Thymus (tissue), 11 donors: ENCODE measurements at regions not wholly inside any gene's neighbourhood (a gene's known extent, or its start where the extent isn't known, plus 50 kb on each side); places are given as distances from the start of the nearest gene placed in this dataset.
"Not testable (repeated sequence)": the region's sequence is repeated elsewhere in the genome, so short reads cannot be mapped to it uniquely, and the experiment has no call there.

Experiments used
- DNase-seq, 9 donors: peaks; one replicate each; pipeline ENCODE4 v3.0.0-alpha.2; 2013; ENCODE audit warnings: low spot score in 9 of 9, low read depth in 6 of 9, missing footprints in 1 of 9
- H3K27ac ChIP-seq, 2 donors: one replicate each; pipeline ENCODE4 v1.5.1; 2013; ENCODE audit warnings: control low read depth in 1 of 2, low read depth in 1 of 2, low read length in 1 of 2, mild to moderate bottlenecking in 1 of 2, moderate library complexity in 1 of 2
- H3K27me3 ChIP-seq, 2 donors: one replicate each; pipeline ENCODE4 v1.5.1; 2013; ENCODE audit warnings: low read length in 1 of 2; ENCODE audit not compliant: control insufficient read depth in 2 of 2, insufficient read depth in 1 of 2
- H3K36me3 ChIP-seq, 2 donors: one replicate each; pipeline ENCODE4 v1.5.1; 2013; ENCODE audit warnings: low read length in 1 of 2, mild to moderate bottlenecking in 1 of 2, moderate library complexity in 1 of 2; ENCODE audit not compliant: control insufficient read depth in 2 of 2, insufficient read depth in 2 of 2
- H3K4me1 ChIP-seq, 2 donors: one replicate each; pipeline ENCODE4 v1.5.1; 2013; ENCODE audit warnings: low read length in 2 of 2; ENCODE audit not compliant: control insufficient read depth in 2 of 2, insufficient read depth in 2 of 2
- H3K4me3 ChIP-seq, 2 donors: one replicate each; pipeline ENCODE4 v1.5.1; 2013; ENCODE audit warnings: low read length in 2 of 2, control low read depth in 1 of 2, mild to moderate bottlenecking in 1 of 2
- H3K9me3 ChIP-seq, 2 donors: one replicate each; pipeline ENCODE4 v1.5.1; 2013; ENCODE audit warnings: low read length in 1 of 2, mild to moderate bottlenecking in 1 of 2; ENCODE audit not compliant: control insufficient read depth in 2 of 2, insufficient read depth in 1 of 2
- WGBS: extraction: QIAGEN DNeasy Blood & Tissue Kit; methylation state at CpG from one replicate; pipeline ENCODE4 v1.1.7; 2013; 5-methylcytosine and 5-hydroxymethylcytosine counted together
- donor health status: healthy.

- no peak overlapping the region for H3K4me3 ChIP-seq
- no peaks in the 10 kb centered on the region for H3K9me3 ChIP-seq
- no peak overlapping the region for H3K27ac ChIP-seq
- 99% methylated on average over 1 of the region's 1 CpG for WGBS
- DNase-seq, result no peak
- H3K27me3 ChIP-seq, result peaks cover 0 to 2% of the 10 kb centered on the region in 2 donors
- H3K4me1 ChIP-seq, result no peaks in the 10 kb centered on the region
- no peaks in the 10 kb centered on the region for H3K36me3 ChIP-seq
Observed at GRCh38 chr14:55773984-55774545, 194.1 kb downstream of the KTN1 start.

DNA sequence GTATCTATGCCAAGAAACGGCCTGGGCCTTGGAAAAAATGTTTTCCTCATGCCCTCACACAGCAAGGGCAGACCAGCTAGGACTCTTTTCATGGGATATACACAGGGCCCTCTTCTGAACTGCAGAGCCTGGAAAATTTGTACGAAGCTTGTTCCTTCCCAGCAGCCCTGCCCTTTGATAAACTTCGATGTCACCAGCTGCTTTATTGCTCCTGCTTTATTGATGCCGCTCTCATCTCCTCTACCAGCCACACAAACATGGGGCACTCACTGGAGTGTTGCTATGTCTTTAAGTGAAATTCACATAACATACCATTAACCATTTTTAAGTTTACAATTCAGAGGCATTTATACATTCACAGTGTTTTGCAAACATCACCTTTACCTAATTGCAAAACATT is 197.9 kb downstream of the KTN1 start:
- no peaks in the 10 kb centered on the region for H3K4me1 ChIP-seq
- no peaks in the 10 kb centered on the region for H3K9me3 ChIP-seq
- H3K27ac ChIP-seq, result no peak overlapping the region
- H3K4me3 ChIP-seq, result no peak overlapping the region
- H3K27me3 ChIP-seq, result no peaks in the 10 kb centered on the region
- no peaks in the 10 kb centered on the region for H3K36me3 ChIP-seq
- no peak for DNase-seq
- WGBS, result 93% methylated on average over 4 of the region's 4 CpGs

GRCh38 chr14:55780156-55780946 is 200.3 kb downstream of the KTN1 start:
- Histone ChIP-seq H3K27me3 (no peaks in the 10 kb centered on the region), H3K36me3 (no peaks in the 10 kb centered on the region), H3K9me3 (no peaks in the 10 kb centered on the region), H3K4me3 (no peak overlapping the region), H3K27ac (no peak overlapping the region), H3K4me1 (no peaks in the 10 kb centered on the region)
- 83% methylated on average over 8 of the region's 8 CpGs for WGBS
- DNase-seq, result no peak

DNA sequence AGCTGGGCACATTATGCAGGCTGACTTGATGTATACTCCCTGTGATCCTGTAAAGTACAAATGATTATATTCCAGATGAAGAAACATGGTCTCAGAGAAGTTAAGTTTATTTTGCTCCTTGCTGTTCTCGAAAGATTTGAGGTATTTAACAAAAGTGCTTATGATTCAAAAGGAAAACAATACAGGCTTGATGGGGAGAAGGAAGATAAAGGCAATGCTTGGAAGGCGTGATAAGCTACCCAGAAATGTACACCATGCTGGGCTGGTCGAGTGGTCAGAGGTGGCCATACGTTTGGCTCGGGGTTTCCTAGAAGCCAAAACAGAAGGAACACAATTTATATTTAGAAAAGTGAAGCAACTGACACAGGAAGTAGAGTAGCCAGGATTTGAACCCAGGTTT is 201.0 kb downstream of the KTN1 start:
- H3K36me3 ChIP-seq, result no peaks in the 10 kb centered on the region
- no peaks in the 10 kb centered on the region for H3K27me3 ChIP-seq
- no peak overlapping the region for H3K27ac ChIP-seq
- 95% methylated on average over 5 of the region's 5 CpGs for WGBS
- no peak for DNase-seq
- no peaks in the 10 kb centered on the region for H3K4me1 ChIP-seq
- H3K9me3 ChIP-seq, result no peaks in the 10 kb centered on the region
- no peak overlapping the region for H3K4me3 ChIP-seq

- Histone ChIP-seq H3K36me3 (no peaks in the 10 kb centered on the region), H3K9me3 (no peaks in the 10 kb centered on the region)
Observed at GRCh38 chr14:55782166-55782565, 202.2 kb downstream of the KTN1 start.

GRCh38 chr14:55789406-55789805 is 209.4 kb downstream of the KTN1 start:
- DNase-seq, result no peak
- Histone ChIP-seq H3K27me3 (no peaks in the 10 kb centered on the region), H3K27ac (no peak overlapping the region), H3K36me3 (no peaks in the 10 kb centered on the region), H3K4me3 (no peak overlapping the region), H3K4me1 (no peaks in the 10 kb centered on the region), H3K9me3 (no peaks in the 10 kb centered on the region)
- 100% methylated on average over 2 of the region's 2 CpGs for WGBS

More at GRCh38 chr14:55782166-55782565, 202.2 kb downstream of the KTN1 start:
- DNase-seq, result no peak
- H3K4me3 ChIP-seq, result no peak overlapping the region
- H3K4me1 ChIP-seq, result no peaks in the 10 kb centered on the region
- no peaks in the 10 kb centered on the region for H3K27me3 ChIP-seq
- no peak overlapping the region for H3K27ac ChIP-seq

DNA sequence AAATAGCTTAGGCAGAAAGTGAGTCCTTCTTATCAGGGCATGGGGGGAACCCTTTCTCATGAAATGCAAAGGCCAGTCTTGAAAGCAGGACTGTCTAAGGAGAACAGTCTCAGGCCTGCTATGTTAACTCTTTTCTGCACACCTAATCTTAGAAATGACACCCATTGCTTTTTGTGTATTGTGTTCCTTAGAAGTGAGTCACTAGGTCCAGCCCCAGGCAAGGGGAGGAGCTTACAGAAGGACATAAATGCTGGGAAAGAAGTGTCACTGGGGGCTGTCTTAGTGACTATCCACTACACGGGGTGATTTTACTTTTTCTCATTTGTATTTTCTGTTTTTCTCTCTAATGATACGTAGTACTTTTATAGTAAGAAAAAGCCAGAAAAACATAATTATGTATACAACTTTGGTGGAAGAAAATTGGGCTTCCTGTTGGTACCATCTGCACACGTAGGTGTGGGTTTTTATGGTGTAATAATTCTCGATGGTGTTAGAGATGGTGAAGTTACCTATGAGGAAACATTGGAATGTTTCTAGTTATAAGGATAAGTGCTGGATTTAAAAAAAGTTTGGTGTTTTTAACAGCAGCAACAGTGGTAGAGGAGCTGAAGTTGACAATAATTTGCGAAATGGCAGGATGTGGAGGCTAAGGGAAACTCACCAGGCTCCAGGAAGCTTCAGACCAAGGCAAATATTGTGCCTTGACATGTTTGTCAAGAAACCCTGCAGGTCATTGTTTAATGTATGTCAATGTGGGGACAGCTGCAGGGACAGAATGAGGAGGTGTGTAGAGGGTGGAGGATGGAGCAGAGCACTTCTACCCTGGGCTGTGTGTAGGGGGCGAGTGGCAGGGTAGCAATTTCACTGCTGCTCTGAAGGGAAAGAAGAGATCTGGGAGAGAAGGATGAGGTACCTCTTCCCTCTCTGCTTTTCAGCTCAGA is 214.9 kb downstream of the KTN1 start:
- peaks cover 0 to 3% of the 10 kb centered on the region in 2 donors for H3K4me1 ChIP-seq
- no peaks in the 10 kb centered on the region for H3K36me3 ChIP-seq
- WGBS, result 97% methylated on average over 6 of the region's 6 CpGs
- no peak overlapping the region for H3K4me3 ChIP-seq
- no peak for DNase-seq
- H3K27ac ChIP-seq, result no peak overlapping the region
- no peaks in the 10 kb centered on the region for H3K9me3 ChIP-seq
- no peaks in the 10 kb centered on the region for H3K27me3 ChIP-seq

DNA sequence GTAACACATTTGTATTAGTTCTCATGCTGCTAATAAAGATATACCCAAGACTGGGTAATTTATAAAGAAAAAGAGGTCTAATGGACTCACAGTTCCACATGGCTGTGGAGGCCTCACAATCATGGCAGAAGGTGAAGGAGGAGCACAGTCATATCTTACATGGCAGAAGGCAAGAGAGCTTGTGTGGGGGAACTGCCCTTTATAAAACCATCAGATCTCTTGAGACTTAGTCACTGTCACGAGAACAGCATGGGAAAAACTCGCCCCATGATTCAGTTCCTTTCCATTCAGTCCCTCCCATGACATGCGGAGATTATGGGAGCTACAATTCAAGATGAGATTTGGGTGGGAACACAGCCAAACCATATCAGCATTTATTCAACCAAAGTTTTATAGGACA is 216.5 kb downstream of the KTN1 start:
- WGBS, result 96% methylated on average over 3 of the region's 3 CpGs
- H3K4me3 ChIP-seq, H3K9me3 ChIP-seq, H3K27ac ChIP-seq, H3K36me3 ChIP-seq, H3K27me3 ChIP-seq, DNase-seq, H3K4me1 ChIP-seq: not testable (repeated sequence)

DNA sequence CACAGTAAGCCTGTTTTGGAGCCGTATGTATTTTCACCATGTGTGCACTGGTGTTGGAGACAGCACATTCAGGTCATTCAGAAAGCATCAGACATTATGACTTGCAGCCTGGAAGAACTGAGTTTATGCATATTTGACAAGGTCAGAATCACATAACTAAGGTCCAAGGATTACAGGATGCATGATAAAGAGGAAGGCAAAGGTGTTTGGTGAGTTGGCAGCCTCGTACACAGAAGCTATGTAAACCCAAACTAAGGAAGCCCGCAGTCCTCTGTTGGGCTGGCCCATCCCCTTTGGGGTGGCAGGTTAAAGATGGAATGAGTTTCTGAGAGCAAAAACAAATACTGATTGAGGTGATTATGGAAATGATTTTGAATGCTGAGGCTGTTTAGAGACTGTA is 218.4 kb downstream of the KTN1 start:
- WGBS, result 97% methylated on average over 3 of the region's 3 CpGs
- H3K27ac ChIP-seq, result no peak overlapping the region
- H3K4me3 ChIP-seq, result no peak overlapping the region
- H3K4me1 ChIP-seq, result peaks cover 0 to 3% of the 10 kb centered on the region in 2 donors
- peaks cover 0 to 3% of the 10 kb centered on the region in 2 donors for H3K9me3 ChIP-seq
- H3K36me3 ChIP-seq, result no peaks in the 10 kb centered on the region
- DNase-seq, result no peak
- no peaks in the 10 kb centered on the region for H3K27me3 ChIP-seq
